ENCODE measurements at regions not wholly inside any gene's neighbourhood (a gene's known extent, or its start where the extent isn't known, plus 50 kb on each side); places are given as distances from the start of the nearest gene placed in this dataset.

GRCh38 chr11:122404571-122404970, 251.0 kb upstream of the UBASH3B start:
- TF ChIP-seq DEAF1 (CRISPR knock-in tag; IDR thresholded peaks at IDR 0.05) (no peak), EP300 (IDR thresholded peaks at IDR 0.05; ENCODE audit: low read length) (no peak), ZFP91 (CRISPR knock-in tag; IDR thresholded peaks at IDR 0.05) (no peak), CTCF (IDR thresholded peaks at IDR 0.05 in 2 of 3, conservative IDR thresholded peaks at IDR 0.05 in 1 of 3; ENCODE audit: insufficient read depth in 2 of 3, low read depth in 1 of 3, low read length in 3 of 3) (no peak), ZNF232 (CRISPR knock-in tag; IDR thresholded peaks at IDR 0.05) (no peak), ZNF780A (CRISPR knock-in tag; IDR thresholded peaks at IDR 0.05) (no peak), BACH1 (tag; IDR thresholded peaks at IDR 0.05) (no peak), NR3C1 (CRISPR knock-in tag; IDR thresholded peaks at IDR 0.05) (no peak), ZBTB33 (CRISPR knock-in tag; IDR thresholded peaks at IDR 0.05) (no peak), ELF1 (tag; IDR thresholded peaks at IDR 0.05) (no peak), SMAD1 (IDR thresholded peaks at IDR 0.05; ENCODE audit: low read depth, low read length, partially characterized antibody) (no peak), RFX5 (IDR thresholded peaks at IDR 0.05; ENCODE audit: low read depth, low read length) (no peak)

Measured in K562 (cell line).